ENCODE measurements at regions not wholly inside any gene's neighbourhood (a gene's known extent, or its start where the extent isn't known, plus 50 kb on each side); places are given as distances from the start of the nearest gene placed in this dataset.

- TF ChIP-seq POLR2AphosphoS5 (IDR thresholded peaks at IDR 0.05; ENCODE audit: low read depth, low read length) (no peak), TAF1 (IDR thresholded peaks at IDR 0.05; ENCODE audit: borderline replicate concordance, low read depth, low read length) (no peak)
Observed at GRCh38 chrX:34562006-34562405, 95.1 kb downstream of the TMEM47 start.
